HCT116 (cell line): ENCODE measurements at regions not wholly inside any gene's neighbourhood (a gene's known extent, or its start where the extent isn't known, plus 50 kb on each side); places are given as distances from the start of the nearest gene placed in this dataset.

Experiments used
- ATAC-seq: fragments of 200-7000 bp; cut with Tn5 transposase; 2 replicates; pipeline ENCODE4 v1.9.1; 2020; ENCODE audit warnings: mild to moderate bottlenecking, moderate library complexity
- BruUV-seq: library from RNA; stranded (reverse); fragments of 400-500 nt; replicated peaks from 2 replicates; lab custom pipeline; 2021; lab: Mats Ljungman, UMichigan
- CTCF ChIA-PET: fragments of 300-600 bp; sonication (Branson Sonifier 250); formaldehyde crosslinking; loops from one replicate; lab custom pipeline; 2021; ENCODE audit warnings: antibody characterized with exemption; lab: Charles Lee
- POLR2A ChIA-PET: fragments of 300-600, 350-600 bp; sonication (Branson Sonifier 250); formaldehyde crosslinking; loops from one replicate; lab custom pipeline; 2021; ENCODE audit warnings: antibody characterized with exemption; lab: Charles Lee
- RAD21 ChIA-PET, 2 experiments: fragments of 300-600 bp; sonication (Branson Sonifier 250); formaldehyde crosslinking; loops; one replicate each; lab custom pipeline; 2023; ENCODE audit warnings: low total read pairs in 2 of 2; ENCODE audit not compliant: uncharacterized antibody in 2 of 2, unreplicated experiment in 2 of 2, low non-redundant PET in 1 of 2; lab: Charles Lee
- DNase-seq: peaks from one replicate; pipeline ENCODE4 v3.0.0-alpha.2; 2010; ENCODE audit warnings: low read depth, low spot score
- H2AFZ ChIP-seq: fragments of 200-600 bp; shearing (Covaris generic), sonication (generic); 2 replicates; pipeline ENCODE4 v1.6.1; 2017; ENCODE audit warnings: low read depth, mixed run types, mixed read lengths, antibody characterized with exemption, low read length; ENCODE audit not compliant: poor library complexity, severe bottlenecking
- H3K27ac ChIP-seq: 2 replicates; pipeline ENCODE4 v1.5.1; 2012; ENCODE audit warnings: low read depth, low read length
- H3K27me3 ChIP-seq: fragments of 200-600 bp; sonication (generic); 2 replicates; pipeline ENCODE4 v1.6.1; 2016; ENCODE audit warnings: mixed run types, low read length, mixed read lengths; ENCODE audit not compliant: insufficient read depth
- H3K36me3 ChIP-seq, 2 experiments: fragments of 200-500 bp in 1 of 2; fragments of 200-600 bp in 1 of 2; sonication (Bioruptor generic) in 1 of 2; sonication (generic) in 1 of 2; 2 replicates each; pipeline versions ENCODE4 v1.5.1 to v1.6.1; 2014 to 2016; ENCODE audit warnings: low read length in 2 of 2, inconsistent platforms in 1 of 2, mixed read lengths in 1 of 2, mixed run types in 1 of 2; ENCODE audit not compliant: insufficient read depth in 2 of 2, control insufficient read depth in 1 of 2
- H3K4me1 ChIP-seq, 2 experiments: fragments of 200-600 bp in 1 of 2; sonication (generic) in 1 of 2; 2 replicates each; pipeline versions ENCODE4 v1.5.1 to v1.6.1; 2012 to 2017; ENCODE audit warnings: low read length in 2 of 2, inconsistent platforms in 1 of 2, mild to moderate bottlenecking in 1 of 2, mixed read lengths in 1 of 2, mixed run types in 1 of 2, moderate library complexity in 1 of 2; ENCODE audit not compliant: insufficient read depth in 2 of 2, control insufficient read depth in 1 of 2
- H3K4me2 ChIP-seq: fragments of 200-600 bp; sonication (generic); 2 replicates; pipeline ENCODE4 v1.6.1; 2017; ENCODE audit warnings: mixed run types, low read length, mixed read lengths
- H3K4me3 ChIP-seq, 2 experiments: fragments of 200-600 bp in 1 of 2; sonication (generic) in 1 of 2; replicated peaks in 1 of 2; 2 replicates each; pipeline ENCODE4 v1.5.1; 2011 to 2016; ENCODE audit warnings: low read length in 2 of 2, control low read depth in 1 of 2, low read depth in 1 of 2, mild to moderate bottlenecking in 1 of 2, mixed read lengths in 1 of 2, mixed run types in 1 of 2
- H3K79me2 ChIP-seq: fragments of 200-600 bp; sonication (generic); 2 replicates; pipeline ENCODE4 v1.6.1; 2017; ENCODE audit warnings: mild to moderate bottlenecking, mixed run types, low read length, moderate library complexity, mixed read lengths; ENCODE audit not compliant: insufficient read depth
- H3K9ac ChIP-seq: fragments of 200-600 bp; sonication (generic); 2 replicates; pipeline ENCODE4 v1.6.1; 2016; ENCODE audit warnings: low read length, mixed read lengths
- H3K9me2 ChIP-seq: fragments of 200-600 bp; sonication (generic), shearing (Covaris generic); 2 replicates; pipeline ENCODE4 v1.6.1; 2017; ENCODE audit warnings: mixed run types, mild to moderate bottlenecking, moderate library complexity; ENCODE audit not compliant: insufficient read depth
- H3K9me3 ChIP-seq, 2 experiments: fragments of 200-500 bp in 1 of 2; fragments of 200-600 bp in 1 of 2; sonication (Bioruptor generic) in 1 of 2; sonication (generic) in 1 of 2; 2 replicates each; pipeline ENCODE4 v1.6.1; 2014 to 2017; ENCODE audit warnings: low read length in 2 of 2, mixed read lengths in 2 of 2, inconsistent platforms in 1 of 2, low read depth in 1 of 2, mild to moderate bottlenecking in 1 of 2, mixed run types in 1 of 2, moderate library complexity in 1 of 2; ENCODE audit not compliant: control insufficient read depth in 1 of 2, insufficient read depth in 1 of 2
- H4K20me1 ChIP-seq: fragments of 200-600 bp; sonication (generic), shearing (Covaris generic); 2 replicates; pipeline ENCODE4 v1.6.1; 2017; ENCODE audit warnings: mixed run types, mild to moderate bottlenecking, moderate library complexity; ENCODE audit not compliant: insufficient read depth
- ATF3 ChIP-seq: IDR thresholded peaks from 2 replicates; pipeline ENCODE4 v1.6.1; 2012
- CBX3 ChIP-seq: IDR thresholded peaks from 2 replicates; pipeline ENCODE4 v1.6.1; 2012; ENCODE audit warnings: low read depth
- CEBPB ChIP-seq: IDR thresholded peaks from 2 replicates; pipeline ENCODE4 v1.6.1; 2012; ENCODE audit warnings: low read depth
- CTCF ChIP-seq, 3 experiments: fragments of 200-600 bp in 1 of 3; sonication (generic) in 1 of 3; IDR thresholded peaks in 2 of 3; conservative IDR thresholded peaks in 1 of 3; 2 replicates each; pipeline ENCODE4 v1.5.1; 2012 to 2017; ENCODE audit warnings: low read depth in 2 of 3, low read length in 2 of 3, antibody characterized with exemption in 1 of 3, borderline replicate concordance in 1 of 3, control low read depth in 1 of 3, mild to moderate bottlenecking in 1 of 3, mixed read lengths in 1 of 3, mixed run types in 1 of 3, moderate library complexity in 1 of 3; ENCODE audit not compliant: insufficient read depth in 1 of 3
- EGR1 ChIP-seq: IDR thresholded peaks from 2 replicates; pipeline ENCODE4 v1.6.1; 2012; ENCODE audit warnings: low read depth
- ELF1 ChIP-seq: IDR thresholded peaks from 2 replicates; pipeline ENCODE4 v1.6.1; 2012; ENCODE audit warnings: low read depth, borderline replicate concordance
- EZH2 ChIP-seq: fragments of 200-600 bp; sonication (generic); IDR thresholded peaks from 2 replicates; pipeline ENCODE4 v1.6.1; 2017; ENCODE audit warnings: antibody characterized with exemption, mixed run types
- EZH2phosphoT487 ChIP-seq: fragments of 200-600 bp; IDR thresholded peaks from 2 replicates; pipeline ENCODE4 v1.6.1; 2018; ENCODE audit warnings: antibody characterized with exemption, borderline replicate concordance
- FOSL1 ChIP-seq: IDR thresholded peaks from 2 replicates; pipeline ENCODE4 v1.6.1; 2012; ENCODE audit warnings: low read depth
- JUND ChIP-seq: IDR thresholded peaks from 2 replicates; pipeline ENCODE4 v1.6.1; 2012
- MAX ChIP-seq: IDR thresholded peaks from 2 replicates; pipeline ENCODE4 v1.6.1; 2012
- POLR2A ChIP-seq: IDR thresholded peaks from 2 replicates; pipeline ENCODE4 v1.7.0; 2011; ENCODE audit warnings: borderline replicate concordance; ENCODE audit not compliant: insufficient read depth, insufficient read length; ENCODE audit errors: extremely low read depth
- POLR2AphosphoS5 ChIP-seq: IDR thresholded peaks from 2 replicates; pipeline ENCODE4 v1.6.1; 2011; ENCODE audit warnings: mild to moderate bottlenecking, low read depth, low read length, moderate library complexity
- RAD21 ChIP-seq: IDR thresholded peaks from 2 replicates; pipeline ENCODE4 v1.6.1; 2012; ENCODE audit warnings: low read depth, mild to moderate bottlenecking
- REST ChIP-seq: IDR thresholded peaks from 2 replicates; pipeline ENCODE4 v1.6.1; 2012; ENCODE audit warnings: low read depth
- SIN3A ChIP-seq: IDR thresholded peaks from 2 replicates; pipeline ENCODE4 v1.6.1; 2012; ENCODE audit warnings: low read depth
- SP1 ChIP-seq: IDR thresholded peaks from 2 replicates; pipeline ENCODE4 v1.6.1; 2012; ENCODE audit warnings: low read depth
- TCF7L2 ChIP-seq: IDR thresholded peaks from 2 replicates; pipeline ENCODE4 v1.7.0; 2011; ENCODE audit warnings: borderline replicate concordance, inconsistent platforms; ENCODE audit not compliant: insufficient read depth, insufficient read length; ENCODE audit errors: extremely low read depth
- YY1 ChIP-seq: IDR thresholded peaks from 2 replicates; pipeline ENCODE4 v1.6.1; 2011; ENCODE audit warnings: low read length, low read depth, moderate library complexity, mild to moderate bottlenecking; ENCODE audit not compliant: insufficient replicate concordance; ENCODE audit errors: extremely low read depth
- ZFX ChIP-seq: fragments of 450-650 bp; IDR thresholded peaks from 2 replicates; pipeline ENCODE4 v1.6.1; 2017
- intact Hi-C: fragments of 100-400 bp; cut with micrococcal nuclease; formaldehyde crosslinking; loops from 2 replicates; pipeline ENCODE4 v1.10.0; 2022

GRCh38 chr12:107241411-107241810 is 148.1 kb upstream of the CRY1 start:
- POLR2A ChIA-PET = no interaction called here

GRCh38 chr12:107242189-107242588 is 148.8 kb upstream of the CRY1 start:
- Histone ChIP-seq H3K36me3 (no peaks in the 10 kb centered on the region), H2AFZ (no peak overlapping the region), H3K9me3 (no peaks in the 10 kb centered on the region), H3K4me3 (no peak overlapping the region), H3K27me3 (peaks cover 3% of the 10 kb centered on the region; the same call in 1 of the 2 replicates), H3K9me2 (no peaks in the 10 kb centered on the region), H3K9ac (no peak overlapping the region), H3K4me1 (peaks cover 0 to under 1% of the 10 kb centered on the region in 2 experiments; a peak in 1 of 4 replicates), H3K27ac (no peak overlapping the region), H3K79me2 (no peaks in the 10 kb centered on the region), H3K4me2 (no peak overlapping the region), H4K20me1 (no peaks in the 10 kb centered on the region)
- no peak for DNase-seq
- BruUV-seq = no TSS peak
- CTCF ChIA-PET = no interaction called here
- RAD21 ChIA-PET = no interaction called here
- no peak for ATAC-seq
- POLR2A ChIA-PET = no interaction called here
- intact Hi-C loops = no loop called here
- TF ChIP-seq FOSL1 (no peak), REST (no peak), CTCF (IDR thresholded peaks at IDR 0.05 in 2 of 3, conservative IDR thresholded peaks at IDR 0.05 in 1 of 3; ENCODE audit: borderline replicate concordance in 1 of 3, insufficient read depth in 1 of 3, low read depth in 2 of 3, low read length in 2 of 3) (no peak), ATF3 (no peak), TCF7L2 (no peak), CEBPB (no peak), ELF1 (no peak), SIN3A (no peak), EGR1 (no peak)

More at GRCh38 chr12:107241411-107241810, 148.1 kb upstream of the CRY1 start:
- ATAC-seq = no peak
- no peak overlapping the region for H2AFZ ChIP-seq
- H3K4me1 ChIP-seq = peaks cover 0 to 5% of the 10 kb centered on the region in 2 experiments; a peak in 1 of 4 replicates
- H4K20me1 ChIP-seq = no peaks in the 10 kb centered on the region
- H3K9me2 ChIP-seq = no peaks in the 10 kb centered on the region
- no peak overlapping the region for H3K4me2 ChIP-seq
- no peaks in the 10 kb centered on the region for H3K36me3 ChIP-seq
- H3K79me2 ChIP-seq = no peaks in the 10 kb centered on the region
- DNase-seq = no peak
- intact Hi-C loops = no loop called here
- ChIA-PET RAD21 (no interaction called here), CTCF (no interaction called here)
- H3K9ac ChIP-seq = no peak overlapping the region
- TF ChIP-seq POLR2A (no peak), EZH2 (no peak), EGR1 (no peak), EZH2phosphoT487 (no peak), JUND (no peak), ZFX (no peak), ELF1 (no peak), CEBPB (no peak), CBX3 (no peak), POLR2AphosphoS5 (no peak), SIN3A (no peak), SP1 (no peak), RAD21 (no peak), YY1 (no peak), MAX (no peak)
- BruUV-seq = no TSS peak
- H3K9me3 ChIP-seq = no peaks in the 10 kb centered on the region
- no peak overlapping the region for H3K4me3 ChIP-seq
- H3K27ac ChIP-seq = no peak overlapping the region
- H3K27me3 ChIP-seq = peaks cover 6% of the 10 kb centered on the region; the same call in 1 of the 2 replicates
